Osteocyte (in vitro differentiated cells): ENCODE measurements at regions not wholly inside any gene's neighbourhood (a gene's known extent, or its start where the extent isn't known, plus 50 kb on each side); places are given as distances from the start of the nearest gene placed in this dataset.

Experiments used
- DNase-seq: peaks from one replicate; pipeline ENCODE4 v3.0.0; 2021; ENCODE audit warnings: mixed read lengths; ENCODE audit not compliant: unreplicated experiment; ENCODE audit errors: extremely low spot score
- H3K27ac Mint-ChIP-seq: one replicate; pipeline ENCODE4 v1.8.0; 2021; ENCODE audit warnings: mild to moderate bottlenecking, mixed read lengths; ENCODE audit not compliant: unreplicated experiment
- H3K27me3 Mint-ChIP-seq: one replicate; pipeline ENCODE4 v1.8.0; 2021; ENCODE audit warnings: mixed read lengths; ENCODE audit not compliant: unreplicated experiment
- H3K36me3 Mint-ChIP-seq: one replicate; pipeline ENCODE4 v1.8.0; 2021; ENCODE audit warnings: mixed read lengths; ENCODE audit not compliant: unreplicated experiment
- H3K4me1 Mint-ChIP-seq: one replicate; pipeline ENCODE4 v1.8.0; 2021; ENCODE audit warnings: mixed read lengths; ENCODE audit not compliant: unreplicated experiment
- H3K4me3 Mint-ChIP-seq: one replicate; pipeline ENCODE4 v1.8.0; 2021; ENCODE audit warnings: mild to moderate bottlenecking, moderate library complexity, mixed read lengths; ENCODE audit not compliant: unreplicated experiment
- H3K9me3 Mint-ChIP-seq: one replicate; pipeline ENCODE4 v1.8.0; 2021; ENCODE audit warnings: mixed read lengths; ENCODE audit not compliant: unreplicated experiment
- TF ChIP-seq, protein P1 (sequence below): fragments of 200-600 bp; sonication (generic); IDR thresholded peaks from 2 replicates; pipeline ENCODE4 v1.5.0; 2021; ENCODE audit warnings: antibody characterized with exemption, mild to moderate bottlenecking, moderate library complexity

DNA sequence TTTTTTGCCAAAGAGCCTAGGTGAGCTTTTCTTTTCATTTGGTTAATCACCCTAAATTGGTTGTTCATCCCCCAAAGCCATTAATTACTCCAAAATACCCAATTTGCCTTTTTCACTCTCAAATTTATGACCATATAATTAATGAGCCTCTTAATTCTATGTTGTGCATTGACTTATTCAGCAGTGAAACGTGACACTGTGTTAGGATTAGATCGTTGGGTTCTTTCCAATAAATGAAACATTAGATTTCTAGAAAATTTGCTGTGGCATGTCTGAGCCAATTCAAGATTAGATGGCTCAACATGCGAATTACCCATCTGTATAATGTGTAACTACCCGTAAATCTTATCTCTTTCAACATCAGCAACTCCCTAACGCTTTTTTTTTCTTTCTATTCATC lies 273.4 kb downstream of the BMP4 start:
- DNase-seq, result no peak
- Mint-ChIP-seq H3K4me3 (no peak overlapping the region), H3K27me3 (peaks cover 18% of the 10 kb centered on the region), H3K36me3 (no peaks in the 10 kb centered on the region), H3K4me1 (no peaks in the 10 kb centered on the region), H3K9me3 (no peaks in the 10 kb centered on the region), H3K27ac (no peak overlapping the region)
- TF ChIP-seq, protein P1, sequence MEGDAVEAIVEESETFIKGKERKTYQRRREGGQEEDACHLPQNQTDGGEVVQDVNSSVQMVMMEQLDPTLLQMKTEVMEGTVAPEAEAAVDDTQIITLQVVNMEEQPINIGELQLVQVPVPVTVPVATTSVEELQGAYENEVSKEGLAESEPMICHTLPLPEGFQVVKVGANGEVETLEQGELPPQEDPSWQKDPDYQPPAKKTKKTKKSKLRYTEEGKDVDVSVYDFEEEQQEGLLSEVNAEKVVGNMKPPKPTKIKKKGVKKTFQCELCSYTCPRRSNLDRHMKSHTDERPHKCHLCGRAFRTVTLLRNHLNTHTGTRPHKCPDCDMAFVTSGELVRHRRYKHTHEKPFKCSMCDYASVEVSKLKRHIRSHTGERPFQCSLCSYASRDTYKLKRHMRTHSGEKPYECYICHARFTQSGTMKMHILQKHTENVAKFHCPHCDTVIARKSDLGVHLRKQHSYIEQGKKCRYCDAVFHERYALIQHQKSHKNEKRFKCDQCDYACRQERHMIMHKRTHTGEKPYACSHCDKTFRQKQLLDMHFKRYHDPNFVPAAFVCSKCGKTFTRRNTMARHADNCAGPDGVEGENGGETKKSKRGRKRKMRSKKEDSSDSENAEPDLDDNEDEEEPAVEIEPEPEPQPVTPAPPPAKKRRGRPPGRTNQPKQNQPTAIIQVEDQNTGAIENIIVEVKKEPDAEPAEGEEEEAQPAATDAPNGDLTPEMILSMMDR, result no peak

DNA sequence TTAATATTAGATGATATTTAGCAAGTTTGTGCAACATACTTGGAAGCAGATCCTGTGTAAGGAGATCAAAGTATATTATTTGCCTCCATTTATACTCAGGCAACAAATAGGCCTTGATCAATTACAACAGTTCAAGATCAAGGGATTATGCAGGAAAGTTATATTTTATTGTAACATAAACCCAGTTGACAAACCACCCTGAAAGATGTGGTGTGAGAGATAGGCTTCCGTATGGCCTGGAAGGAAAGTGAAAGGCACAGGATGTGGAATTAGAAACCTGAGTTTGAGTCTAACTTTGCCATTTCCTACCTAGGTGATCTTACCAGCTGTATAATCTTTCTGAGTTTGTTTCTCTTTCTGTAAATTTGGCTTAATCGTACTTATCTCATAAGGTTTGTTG lies 284.1 kb downstream of the BMP4 start:
- Mint-ChIP-seq H3K27ac (no peak overlapping the region), H3K4me1 (no peaks in the 10 kb centered on the region), H3K4me3 (no peak overlapping the region), H3K36me3 (no peaks in the 10 kb centered on the region), H3K27me3 (no peaks in the 10 kb centered on the region), H3K9me3 (peaks cover 3% of the 10 kb centered on the region)
- TF ChIP-seq, protein P1, result no peak
- no peak for DNase-seq

DNA sequence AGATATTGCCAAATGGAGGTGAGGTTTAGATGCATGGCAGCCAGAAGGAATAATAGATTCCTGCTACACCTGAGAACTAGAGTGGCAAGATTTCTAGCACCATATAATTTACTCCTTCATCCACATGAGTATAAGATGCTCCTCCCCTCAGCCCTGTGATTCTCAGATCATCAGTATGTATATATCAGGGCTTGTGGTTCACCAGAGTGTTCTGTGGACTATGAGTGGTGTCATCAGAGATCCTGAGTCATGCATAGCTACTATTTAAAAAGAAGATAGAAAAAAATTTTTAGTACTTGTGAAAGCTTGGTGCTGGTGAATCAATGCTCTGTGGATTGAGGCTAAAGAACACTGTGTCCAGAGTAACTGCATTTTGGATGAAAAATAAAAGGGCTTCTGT lies 285.9 kb downstream of the BMP4 start:
- H3K27me3 Mint-ChIP-seq, result no peaks in the 10 kb centered on the region
- no peaks in the 10 kb centered on the region for H3K4me1 Mint-ChIP-seq
- H3K27ac Mint-ChIP-seq, result no peak overlapping the region
- no peaks in the 10 kb centered on the region for H3K9me3 Mint-ChIP-seq
- no peaks in the 10 kb centered on the region for H3K36me3 Mint-ChIP-seq
- DNase-seq, result no peak
- TF ChIP-seq, protein P1, result no peak
- no peak overlapping the region for H3K4me3 Mint-ChIP-seq

DNA sequence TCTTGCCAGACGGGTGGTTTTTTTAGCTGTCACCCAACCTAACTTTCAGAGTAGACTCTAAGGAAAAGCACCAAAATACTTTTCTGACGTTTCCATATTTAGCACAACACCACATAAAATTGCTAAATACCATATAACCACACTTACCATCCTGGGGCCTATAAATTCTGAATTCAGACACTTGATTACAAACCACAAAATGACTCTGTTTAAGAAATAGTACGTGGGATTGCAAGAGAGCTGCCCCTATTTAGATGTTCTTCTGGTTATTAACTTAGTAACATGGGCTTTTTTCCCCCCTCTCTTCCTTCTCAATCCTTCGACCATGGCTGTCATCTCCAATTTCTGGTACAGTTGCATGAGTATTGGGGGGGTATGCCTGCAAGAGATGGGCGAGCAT lies 287.7 kb downstream of the BMP4 start:
- no peak for DNase-seq
- no peaks in the 10 kb centered on the region for H3K9me3 Mint-ChIP-seq
- TF ChIP-seq, protein P1, result no peak
- H3K27ac Mint-ChIP-seq, result no peak overlapping the region
- no peaks in the 10 kb centered on the region for H3K4me1 Mint-ChIP-seq
- H3K27me3 Mint-ChIP-seq, result no peaks in the 10 kb centered on the region
- no peaks in the 10 kb centered on the region for H3K36me3 Mint-ChIP-seq
- no peak overlapping the region for H3K4me3 Mint-ChIP-seq

DNA sequence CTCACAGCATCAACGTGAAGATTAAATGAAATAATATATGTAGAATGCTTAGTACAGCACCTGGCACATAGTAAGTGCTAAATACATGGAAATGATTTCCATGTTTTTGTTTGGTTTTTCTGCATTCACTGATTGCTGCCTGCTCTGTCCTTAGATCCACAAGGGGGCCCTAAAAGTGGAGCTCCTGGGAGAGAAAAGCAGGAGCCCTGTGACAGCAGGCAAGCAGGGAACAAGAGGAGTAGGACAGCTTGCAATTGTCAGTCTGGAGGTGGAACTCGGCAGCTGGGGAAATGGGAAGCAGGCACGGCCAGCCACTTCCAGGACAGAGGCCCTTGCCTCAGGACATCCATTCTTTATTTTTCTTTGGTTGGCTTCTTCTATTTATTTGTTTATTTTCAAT lies 292.9 kb downstream of the BMP4 start:
- no peak overlapping the region for H3K4me3 Mint-ChIP-seq
- no peak for DNase-seq

More for the DNA sequence above, 292.9 kb downstream of the BMP4 start:
- no peaks in the 10 kb centered on the region for H3K4me1 Mint-ChIP-seq
- TF ChIP-seq, protein P1, result peak; percentile 53
- H3K27ac Mint-ChIP-seq, result no peak overlapping the region
- no peaks in the 10 kb centered on the region for H3K9me3 Mint-ChIP-seq
- no peaks in the 10 kb centered on the region for H3K36me3 Mint-ChIP-seq
- H3K27me3 Mint-ChIP-seq, result no peaks in the 10 kb centered on the region
